ENCODE measurements at regions not wholly inside any gene's neighbourhood (a gene's known extent, or its start where the extent isn't known, plus 50 kb on each side); places are given as distances from the start of the nearest gene placed in this dataset.

- Histone ChIP-seq H3F3A (ENCODE audit: insufficient read depth, low read length, poor library complexity, severe bottlenecking) (no peaks in the 10 kb centered on the region), H3K27ac (ENCODE audit: low read length) (no peak overlapping the region), H3K4me2 (ENCODE audit: low read length) (no peak overlapping the region), H4K20me1 (ENCODE audit: insufficient read depth) (no peaks in the 10 kb centered on the region), H3K79me2 (replicated peaks; ENCODE audit: insufficient read depth, low read length) (no peaks in the 10 kb centered on the region), H3K9ac (ENCODE audit: low read length) (no peak overlapping the region), H3K27me3 (ENCODE audit: insufficient read depth, low read depth, low read length) (no peaks in the 10 kb centered on the region), H3K36me3 (ENCODE audit: insufficient read depth, low read length) (no peaks in the 10 kb centered on the region), H2AFZ (ENCODE audit: low read depth, low read length) (no peak overlapping the region), H3K4me3 (ENCODE audit: low read length) (no peak overlapping the region), H3K9me2 (ENCODE audit: insufficient read depth, low read length) (no peaks in the 10 kb centered on the region), H3K9me3 (ENCODE audit: low read length) (no peaks in the 10 kb centered on the region)
- TF ChIP-seq EP300 (conservative IDR thresholded peaks at IDR 0.05; ENCODE audit: poor library complexity, severe bottlenecking) (no peak), CTCF (IDR thresholded peaks at IDR 0.05; ENCODE audit: poor library complexity, severe bottlenecking) (no peak), SMC3 (conservative IDR thresholded peaks at IDR 0.05; ENCODE audit: poor library complexity) (no peak), REST (IDR thresholded peaks at IDR 0.05; ENCODE audit: borderline replicate concordance) (no peak), MXI1 (conservative IDR thresholded peaks at IDR 0.05; ENCODE audit: poor library complexity, severe bottlenecking) (no peak), EZH2 (IDR thresholded peaks at IDR 0.05; ENCODE audit: borderline replicate concordance, insufficient read depth, low read length, poor library complexity, severe bottlenecking) (no peak), TAF1 (IDR thresholded peaks at IDR 0.05; ENCODE audit: low read depth) (no peak), RAD21 (conservative IDR thresholded peaks at IDR 0.05) (no peak), POLR2AphosphoS5 (IDR thresholded peaks at IDR 0.05) (no peak)
Observed at GRCh38 chr5:117486879-117487391, 912.3 kb upstream of the SEMA6A start.

- TF ChIP-seq POLR2AphosphoS5 (IDR thresholded peaks at IDR 0.05), result no peak
- no peak for TF ChIP-seq REST (IDR thresholded peaks at IDR 0.05; ENCODE audit: borderline replicate concordance)
- no peak for TF ChIP-seq EZH2 (IDR thresholded peaks at IDR 0.05; ENCODE audit: borderline replicate concordance, insufficient read depth, low read length, poor library complexity, severe bottlenecking)
- no peak for TF ChIP-seq RAD21 (conservative IDR thresholded peaks at IDR 0.05)
- no peak for TF ChIP-seq SMC3 (conservative IDR thresholded peaks at IDR 0.05; ENCODE audit: poor library complexity)
- TF ChIP-seq CTCF (IDR thresholded peaks at IDR 0.05; ENCODE audit: poor library complexity, severe bottlenecking), result no peak
- TF ChIP-seq EP300 (conservative IDR thresholded peaks at IDR 0.05; ENCODE audit: poor library complexity, severe bottlenecking), result no peak
- TF ChIP-seq TAF1 (IDR thresholded peaks at IDR 0.05; ENCODE audit: low read depth), result no peak
- TF ChIP-seq MXI1 (conservative IDR thresholded peaks at IDR 0.05; ENCODE audit: poor library complexity, severe bottlenecking), result no peak
- Histone ChIP-seq H4K20me1 (ENCODE audit: insufficient read depth) (no peaks in the 10 kb centered on the region), H3K27ac (ENCODE audit: low read length) (no peak overlapping the region), H3K36me3 (ENCODE audit: insufficient read depth, low read length) (no peaks in the 10 kb centered on the region), H3K4me2 (ENCODE audit: low read length) (no peak overlapping the region), H3K9me2 (ENCODE audit: insufficient read depth, low read length) (no peaks in the 10 kb centered on the region), H3K4me3 (ENCODE audit: low read length) (no peak overlapping the region), H3K9me3 (ENCODE audit: low read length) (no peaks in the 10 kb centered on the region), H3F3A (ENCODE audit: insufficient read depth, low read length, poor library complexity, severe bottlenecking) (no peaks in the 10 kb centered on the region), H3K27me3 (ENCODE audit: insufficient read depth, low read depth, low read length) (no peaks in the 10 kb centered on the region), H3K9ac (ENCODE audit: low read length) (no peak overlapping the region), H2AFZ (ENCODE audit: low read depth, low read length) (no peak overlapping the region), H3K79me2 (replicated peaks; ENCODE audit: insufficient read depth, low read length) (no peaks in the 10 kb centered on the region)
Observed at GRCh38 chr5:117486261-117486660, 911.6 kb upstream of the SEMA6A start.
